K562 (cell line): ENCODE measurements at regions not wholly inside any gene's neighbourhood (a gene's known extent, or its start where the extent isn't known, plus 50 kb on each side); places are given as distances from the start of the nearest gene placed in this dataset.

Source experiments
- BMI1 ChIP-seq: fragments of 150-350 bp; IDR thresholded peaks from 2 replicates; pipeline ENCODE4 v1.6.1; 2014; ENCODE audit warnings: low read length
- CTCF ChIP-seq, 3 experiments: IDR thresholded peaks in 2 of 3; conservative IDR thresholded peaks in 1 of 3; 2 replicates each; pipeline ENCODE4 v1.5.1; 2011 to 2012; ENCODE audit warnings: low read length in 3 of 3, mild to moderate bottlenecking in 3 of 3, control low read depth in 2 of 3, improper control_type of control experiment in 1 of 3, inconsistent platforms in 1 of 3, low read depth in 1 of 3, mixed read lengths in 1 of 3, moderate library complexity in 1 of 3; ENCODE audit not compliant: insufficient read depth in 2 of 3
- ELF4 ChIP-seq: fragments of 450-650 bp; formaldehyde crosslinking; IDR thresholded peaks from 2 replicates; pipeline ENCODE4 v1.4.0; 2022; ENCODE audit warnings: missing genetic modification characterization
- SMAD2 ChIP-seq: fragments of 150-350 bp; IDR thresholded peaks from 2 replicates; pipeline ENCODE4 v1.6.1; 2014; ENCODE audit warnings: low read depth, mild to moderate bottlenecking, low read length
- TEAD4 ChIP-seq, 2 experiments: sonication (generic) in 1 of 2; formaldehyde crosslinking in 1 of 2; IDR thresholded peaks; 2 replicates each; pipeline versions ENCODE4 v1.6.1 to v1.8.0; 2012 to 2022; ENCODE audit warnings: borderline replicate concordance in 1 of 2, inconsistent platforms in 1 of 2, low read length in 1 of 2, mild to moderate bottlenecking in 1 of 2, missing genetic modification reagents in 1 of 2
- TF ChIP-seq, protein P1 (sequence below), 2 experiments: fragments of 450-650 bp; formaldehyde crosslinking in 1 of 2; IDR thresholded peaks; 2 replicates each; pipeline versions ENCODE4 v1.4.0 to v1.6.1; 2014 to 2020; ENCODE audit warnings: mild to moderate bottlenecking in 2 of 2, borderline replicate concordance in 1 of 2, low read depth in 1 of 2

DNA sequence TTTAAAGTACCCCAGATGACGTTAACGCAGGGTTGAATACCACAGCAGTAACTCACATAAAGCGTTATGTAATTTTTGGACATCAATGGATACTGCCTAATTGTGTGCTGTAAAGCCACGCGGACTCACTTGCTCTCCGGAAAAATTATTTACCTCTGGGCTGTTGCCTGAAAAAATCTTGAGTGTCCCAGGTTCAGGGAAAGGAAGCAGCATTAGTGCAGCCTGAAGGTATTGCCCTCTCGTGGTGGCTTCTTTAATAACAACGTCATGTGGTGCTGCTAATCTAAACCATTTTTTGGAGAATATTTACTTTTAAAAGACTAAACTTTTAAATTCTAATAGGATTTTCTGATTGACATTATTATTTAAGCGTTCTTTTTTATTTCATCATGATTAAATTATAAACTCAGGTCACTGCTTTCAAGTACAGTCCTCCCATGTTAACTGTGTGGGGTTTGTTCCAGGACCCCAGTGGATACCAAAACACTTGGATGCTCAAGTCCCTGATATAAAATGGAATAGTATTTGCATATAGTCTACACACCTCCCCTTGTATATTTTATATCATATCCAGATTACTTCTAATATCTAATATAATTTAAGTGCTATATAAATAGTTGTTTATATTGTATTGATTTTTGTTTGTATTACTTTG lies 384.8 kb downstream of the FAM133A start:
- TF ChIP-seq CTCF (IDR thresholded peaks at IDR 0.05 in 2 of 3, conservative IDR thresholded peaks at IDR 0.05 in 1 of 3; ENCODE audit: insufficient read depth in 2 of 3, low read depth in 1 of 3, low read length in 3 of 3) (0 out of 6 replicates have a peak, but pooled peaks of 2 of the 3 experiments have one; percentile 13 to 15), TEAD4 (IDR thresholded peaks at IDR 0.05; ENCODE audit: low read length) (no peak), TEAD4 (CRISPR knock-in tag; IDR thresholded peaks at IDR 0.05; ENCODE audit: borderline replicate concordance) (no peak), ELF4 (CRISPR knock-in tag) (no peak), BMI1 (no peak), SMAD2 (no peak)
- TF ChIP-seq, protein P1, sequence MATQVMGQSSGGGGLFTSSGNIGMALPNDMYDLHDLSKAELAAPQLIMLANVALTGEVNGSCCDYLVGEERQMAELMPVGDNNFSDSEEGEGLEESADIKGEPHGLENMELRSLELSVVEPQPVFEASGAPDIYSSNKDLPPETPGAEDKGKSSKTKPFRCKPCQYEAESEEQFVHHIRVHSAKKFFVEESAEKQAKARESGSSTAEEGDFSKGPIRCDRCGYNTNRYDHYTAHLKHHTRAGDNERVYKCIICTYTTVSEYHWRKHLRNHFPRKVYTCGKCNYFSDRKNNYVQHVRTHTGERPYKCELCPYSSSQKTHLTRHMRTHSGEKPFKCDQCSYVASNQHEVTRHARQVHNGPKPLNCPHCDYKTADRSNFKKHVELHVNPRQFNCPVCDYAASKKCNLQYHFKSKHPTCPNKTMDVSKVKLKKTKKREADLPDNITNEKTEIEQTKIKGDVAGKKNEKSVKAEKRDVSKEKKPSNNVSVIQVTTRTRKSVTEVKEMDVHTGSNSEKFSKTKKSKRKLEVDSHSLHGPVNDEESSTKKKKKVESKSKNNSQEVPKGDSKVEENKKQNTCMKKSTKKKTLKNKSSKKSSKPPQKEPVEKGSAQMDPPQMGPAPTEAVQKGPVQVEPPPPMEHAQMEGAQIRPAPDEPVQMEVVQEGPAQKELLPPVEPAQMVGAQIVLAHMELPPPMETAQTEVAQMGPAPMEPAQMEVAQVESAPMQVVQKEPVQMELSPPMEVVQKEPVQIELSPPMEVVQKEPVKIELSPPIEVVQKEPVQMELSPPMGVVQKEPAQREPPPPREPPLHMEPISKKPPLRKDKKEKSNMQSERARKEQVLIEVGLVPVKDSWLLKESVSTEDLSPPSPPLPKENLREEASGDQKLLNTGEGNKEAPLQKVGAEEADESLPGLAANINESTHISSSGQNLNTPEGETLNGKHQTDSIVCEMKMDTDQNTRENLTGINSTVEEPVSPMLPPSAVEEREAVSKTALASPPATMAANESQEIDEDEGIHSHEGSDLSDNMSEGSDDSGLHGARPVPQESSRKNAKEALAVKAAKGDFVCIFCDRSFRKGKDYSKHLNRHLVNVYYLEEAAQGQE (IDR thresholded peaks at IDR 0.05; ENCODE audit: borderline replicate concordance): no peak
- TF ChIP-seq, protein P1 (CRISPR knock-in tag; IDR thresholded peaks at IDR 0.05; ENCODE audit: low read depth): no peak
